Stimulated activated CD4-positive, alpha-beta T cell treated with anti-CD3 and anti-CD28 coated beads, Interleukin-15, amount 100 ng/mL, for 48 hours (primary cell): ENCODE measurements at regions not wholly inside any gene's neighbourhood (a gene's known extent, or its start where the extent isn't known, plus 50 kb on each side); places are given as distances from the start of the nearest gene placed in this dataset.
"Not testable (repeated sequence)": the region's sequence is repeated elsewhere in the genome, so short reads cannot be mapped to it uniquely, and the experiment has no call there.

Source experiments
- DNase-seq, 2 donors: peaks; one replicate each; pipeline ENCODE4 v3.0.0-alpha.2; 2020; ENCODE audit warnings: low read depth in 2 of 2

- DNase-seq = no peak
These were observed 83.9 kb upstream of the SLC39A10 start for GRCh38 chr2:195572895-195573683.

GRCh38 chr2:195570329-195570728, 86.7 kb upstream of the SLC39A10 start:
- DNase-seq = no peak

DNA sequence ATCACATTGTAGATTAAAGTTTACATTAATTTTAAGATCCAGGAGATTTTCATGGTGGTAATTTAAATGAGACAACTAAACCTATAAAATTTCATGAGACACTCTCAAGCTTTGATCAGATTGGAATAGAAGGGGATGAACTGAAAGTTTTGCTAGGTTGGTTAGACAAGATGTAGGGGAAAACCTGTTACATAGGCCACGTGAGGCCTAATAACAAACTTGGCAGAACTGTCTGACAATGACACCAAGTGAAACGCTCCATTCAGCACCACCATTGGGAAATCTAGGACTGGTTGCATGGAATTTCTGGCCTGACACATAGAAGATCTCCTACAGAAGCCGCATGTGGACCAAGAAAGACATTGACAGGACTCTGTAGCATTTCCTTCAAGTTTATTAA, 87.8 kb upstream of the SLC39A10 start:
- no peak for DNase-seq

- DNase-seq = not testable (repeated sequence)
These were observed 92.3 kb upstream of the SLC39A10 start for GRCh38 chr2:195564625-195565135.

DNA sequence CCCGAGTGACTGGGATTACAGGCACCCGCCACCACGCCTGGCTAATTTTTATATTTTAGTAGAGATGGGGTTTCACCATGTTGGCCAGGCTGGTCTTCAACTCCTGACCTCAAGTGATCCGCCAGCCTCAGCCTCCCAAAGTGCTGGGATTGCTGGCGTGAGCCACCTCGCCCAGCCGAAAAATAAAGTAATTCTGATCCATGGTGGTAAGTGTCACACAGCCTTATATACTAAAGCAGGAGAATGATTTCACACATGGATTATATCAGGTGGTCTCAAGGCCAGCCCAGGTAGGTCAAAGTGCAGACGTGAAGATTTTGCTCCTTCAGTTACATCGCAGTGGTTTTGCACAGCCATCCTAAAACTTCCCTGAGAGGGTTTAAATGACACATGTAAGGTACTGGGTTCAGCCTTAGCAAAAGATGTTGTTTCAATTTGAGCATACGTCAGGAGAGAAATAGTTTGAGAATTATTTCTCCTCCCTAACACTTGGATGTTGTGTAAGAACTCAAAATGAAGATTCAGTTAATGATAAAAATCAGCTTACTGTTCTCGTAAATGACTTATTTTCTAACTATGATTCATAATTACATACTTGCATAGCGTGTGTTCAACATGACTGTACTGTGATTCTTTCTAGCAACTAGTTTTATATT, 93.0 kb upstream of the SLC39A10 start:
- DNase-seq = peak in 1 of 2 donors; percentile 44

GRCh38 chr2:195562570-195563566, 94.2 kb upstream of the SLC39A10 start:
- no peak for DNase-seq

GRCh38 chr2:195561116-195561921, 95.7 kb upstream of the SLC39A10 start:
- no peak for DNase-seq

- DNase-seq = no peak
These were observed 96.7 kb upstream of the SLC39A10 start for GRCh38 chr2:195560209-195560895.

DNA sequence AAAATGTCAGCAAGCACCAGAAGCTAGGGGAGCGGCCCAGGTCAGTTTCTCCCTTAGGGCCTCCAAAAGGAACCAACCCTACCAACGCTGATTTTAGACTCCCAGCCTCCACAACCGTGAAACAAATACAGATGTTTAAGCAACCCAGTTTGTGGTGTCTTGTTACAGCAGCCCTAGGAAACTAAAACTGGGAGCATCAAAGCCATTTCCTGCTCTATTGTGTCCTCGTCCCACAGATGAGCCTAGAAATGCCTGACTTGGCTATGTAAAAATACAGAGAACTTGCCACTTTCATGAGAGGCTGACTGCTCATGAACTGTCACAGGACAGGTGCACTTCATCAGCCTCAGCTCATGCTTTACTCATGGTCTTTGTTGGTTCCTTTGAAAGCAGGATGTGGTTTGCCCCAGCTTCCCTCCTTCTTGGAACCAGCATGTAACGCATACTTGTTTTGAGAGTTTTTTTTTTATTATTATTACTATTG, 97.6 kb upstream of the SLC39A10 start:
- DNase-seq = peak; percentile 61 to 67

GRCh38 chr2:195555971-195556370, 101.1 kb upstream of the SLC39A10 start:
- DNase-seq = no peak

GRCh38 chr2:195552581-195552980, 104.4 kb upstream of the SLC39A10 start:
- no peak for DNase-seq

GRCh38 chr2:195548198-195548940, 108.7 kb upstream of the SLC39A10 start:
- DNase-seq = no peak

DNA sequence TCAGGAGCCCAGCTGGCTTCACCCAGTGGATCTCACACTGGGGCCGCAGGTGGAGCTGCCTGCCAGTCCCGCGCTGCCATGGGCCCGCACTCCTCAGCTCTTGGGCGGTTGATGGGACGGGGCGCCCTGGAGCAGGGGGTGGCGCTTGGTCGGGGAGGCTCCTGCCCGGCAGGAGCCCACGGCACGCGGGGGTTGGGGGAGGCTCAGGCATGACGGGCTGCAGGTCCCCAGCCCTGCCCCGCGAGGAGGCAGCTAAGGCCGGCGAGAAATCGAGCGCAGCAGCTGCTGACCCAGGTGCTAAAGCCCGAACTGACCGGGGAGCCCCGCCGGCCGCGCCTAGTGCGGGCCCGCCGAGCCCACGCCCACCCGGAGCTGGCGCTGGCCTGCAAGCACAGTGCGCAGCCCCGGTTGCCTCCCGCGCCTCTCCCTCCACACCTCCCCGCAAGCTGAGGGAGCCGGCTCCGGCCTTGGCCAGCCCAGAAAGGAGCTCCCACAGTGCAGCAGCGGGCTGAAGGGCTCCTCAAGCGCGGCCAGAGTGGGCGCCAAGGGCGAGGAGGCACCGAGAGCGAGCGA, 109.7 kb upstream of the SLC39A10 start:
- DNase-seq = not testable (repeated sequence)

DNA sequence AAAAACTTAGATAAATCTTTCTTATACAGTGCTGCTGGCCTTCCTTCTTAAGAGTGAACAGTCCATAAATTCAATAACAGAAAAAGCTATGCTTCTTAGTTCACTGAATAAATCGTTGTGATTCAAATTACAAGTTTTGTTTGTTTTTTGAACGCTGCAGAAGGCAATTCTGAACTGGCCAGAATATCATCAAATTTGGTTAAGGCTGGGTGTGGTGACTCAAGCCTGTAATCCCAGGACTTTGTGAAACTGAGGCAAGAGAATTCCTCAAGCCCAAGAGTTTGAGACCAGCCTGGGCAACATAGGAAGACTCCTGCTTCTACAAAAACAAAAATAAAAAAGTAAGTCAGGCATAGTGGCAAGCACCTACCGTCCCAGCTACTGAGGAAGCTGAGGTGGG, 111.2 kb upstream of the SLC39A10 start:
- no peak for DNase-seq

DNA sequence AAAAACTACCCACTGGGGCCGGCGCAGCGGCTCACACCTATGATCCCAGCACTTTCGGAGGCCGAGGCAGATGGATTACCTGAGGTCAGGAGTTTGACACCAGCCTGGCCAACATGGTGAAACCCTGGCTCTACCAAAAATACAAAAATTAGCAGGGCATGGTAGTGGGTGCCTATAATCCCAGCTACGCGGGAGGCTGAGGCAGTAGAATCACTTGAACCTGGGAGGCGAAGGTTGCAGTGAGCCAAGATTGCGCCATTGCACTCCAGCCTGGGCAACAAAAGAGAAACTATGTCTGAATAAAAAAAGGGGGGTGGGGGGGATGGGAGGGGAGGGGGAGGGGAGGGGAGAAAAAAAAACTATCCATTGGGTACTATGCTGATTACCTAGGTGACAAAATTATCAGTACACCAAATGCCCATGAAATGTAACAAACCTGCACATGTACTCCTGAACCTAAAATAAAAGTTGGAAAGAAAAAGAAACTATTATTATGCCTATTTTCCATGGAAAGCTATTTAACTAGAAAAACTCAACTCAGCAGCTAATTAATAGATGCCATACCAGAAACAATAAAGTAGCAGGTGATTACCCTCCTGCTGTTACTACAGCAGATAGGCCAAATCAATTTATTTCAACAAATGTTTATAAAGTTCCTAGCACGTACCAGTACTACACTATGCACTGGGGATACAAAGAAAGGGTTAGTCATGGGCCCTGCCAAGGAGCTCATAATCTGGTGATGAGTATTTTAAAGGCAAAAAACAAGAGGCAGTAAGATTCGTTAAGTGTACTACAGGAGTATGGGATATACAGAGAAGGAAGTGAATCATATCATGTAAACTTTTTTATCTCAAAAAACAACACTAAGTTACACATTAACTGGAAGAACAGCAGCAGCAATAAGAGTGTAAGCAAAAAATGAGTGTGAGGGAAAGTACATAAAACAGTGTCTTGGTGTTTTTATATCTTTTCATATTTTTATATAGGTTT, 112.8 kb upstream of the SLC39A10 start:
- DNase-seq = no peak

DNA sequence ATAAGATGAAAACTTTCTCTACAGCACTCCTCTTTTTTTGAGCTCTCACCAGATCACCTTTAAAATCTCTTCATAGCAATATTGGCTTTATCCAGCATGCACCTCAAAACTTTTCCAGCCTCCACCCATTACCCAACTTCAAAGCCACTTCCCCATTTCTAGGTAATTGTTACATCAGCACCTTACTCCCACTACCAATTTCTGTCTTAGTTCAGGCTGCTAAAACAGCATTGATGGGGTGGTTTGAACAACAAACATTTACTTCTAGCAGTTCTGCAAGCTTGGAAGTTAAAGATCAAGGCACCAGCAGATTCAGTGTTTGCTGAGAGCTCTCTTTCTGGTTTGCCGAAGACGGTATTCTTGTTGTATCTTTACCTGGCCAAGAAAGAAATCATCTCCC, 114.0 kb upstream of the SLC39A10 start:
- no peak for DNase-seq

DNA sequence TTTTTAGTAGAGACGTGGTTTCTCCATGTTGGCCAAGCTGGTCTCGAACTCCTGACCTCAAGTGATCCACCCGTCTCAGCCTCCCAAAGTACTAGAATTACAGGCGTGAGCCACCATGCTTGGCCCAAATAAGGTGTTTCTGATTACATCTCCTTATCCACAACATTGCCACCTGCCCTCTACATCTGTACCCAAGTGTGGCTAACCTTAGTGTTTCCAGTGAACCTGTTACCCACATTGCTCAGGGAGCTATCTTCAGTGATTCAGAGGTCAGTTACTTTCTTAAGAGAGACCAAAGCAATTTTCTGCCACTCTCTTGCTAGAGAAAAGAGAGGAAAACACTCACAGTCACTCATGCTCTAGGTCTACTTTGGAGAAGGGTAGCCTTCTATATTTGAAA, 115.0 kb upstream of the SLC39A10 start:
- DNase-seq = no peak

DNA sequence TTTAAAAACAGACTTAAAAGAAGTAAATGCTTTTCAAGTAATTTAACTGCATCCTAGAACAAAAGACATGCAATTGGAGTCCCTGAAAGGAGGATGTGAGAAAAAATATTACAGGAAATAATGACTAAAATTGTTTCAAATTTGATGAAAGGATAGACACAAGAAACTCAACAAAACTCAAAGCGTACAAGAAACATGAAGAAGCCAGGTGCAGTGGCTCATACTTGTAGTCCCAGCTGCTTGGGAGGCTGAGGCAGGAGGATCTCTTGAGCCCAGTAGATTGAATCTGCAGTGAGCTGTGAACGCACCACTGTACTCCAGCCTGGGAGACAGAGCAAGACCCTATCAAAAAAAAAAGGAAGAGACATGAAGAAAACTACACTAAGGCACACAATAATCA, 118.1 kb upstream of the SLC39A10 start:
- DNase-seq = no peak
